ENCODE measurements at regions not wholly inside any gene's neighbourhood (a gene's known extent, or its start where the extent isn't known, plus 50 kb on each side); places are given as distances from the start of the nearest gene placed in this dataset.

- Histone ChIP-seq H3K27ac (no peak overlapping the region), H2AFZ (no peak overlapping the region)
- CTCF ChIA-PET: no interaction called here
Observed at GRCh38 chr1:112320058-112320457, 76.0 kb upstream of the CTTNBP2NL start.

DNA sequence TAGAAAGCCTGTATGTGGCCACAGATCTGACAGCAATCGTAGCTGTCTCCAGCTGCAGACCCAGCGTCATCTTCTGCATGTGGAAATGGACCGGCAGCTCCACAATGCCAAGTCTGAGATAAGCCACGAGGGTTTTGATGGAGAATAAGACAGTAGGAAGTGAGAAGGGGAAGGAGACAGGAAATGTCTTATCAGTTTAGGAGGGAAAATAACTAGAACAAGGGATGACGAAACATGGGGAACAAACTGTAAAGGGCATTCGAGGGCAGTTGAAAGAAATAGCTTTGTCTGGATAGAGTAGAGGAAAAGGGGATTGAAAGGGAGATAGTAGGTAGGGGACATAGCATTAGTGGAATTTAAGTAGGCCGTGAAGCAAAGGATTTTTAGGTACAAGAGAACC lies 74.0 kb upstream of the CTTNBP2NL start:
- no peak for TF ChIP-seq EZH2 (IDR thresholded peaks at IDR 0.05; ENCODE audit: low read depth)
- no peak for TF ChIP-seq CTCF (conservative IDR thresholded peaks at IDR 0.05)
- intact Hi-C loops (cut with micrococcal nuclease; ENCODE audit: unreplicated experiment): no loop called here
- no peak overlapping the region for H2AFZ ChIP-seq
- no peaks in the 10 kb centered on the region for H3K36me3 ChIP-seq (ENCODE audit: low read depth)
- H3K9me2 ChIP-seq (ENCODE audit: insufficient read depth): no peaks in the 10 kb centered on the region
- H3K79me2 ChIP-seq (ENCODE audit: low read depth): no peaks in the 10 kb centered on the region
- H3F3A ChIP-seq (ENCODE audit: insufficient read depth, low read depth): no peaks in the 10 kb centered on the region
- no peak overlapping the region for H3K27ac ChIP-seq
- no peaks in the 10 kb centered on the region for H3K9me3 ChIP-seq (ENCODE audit: insufficient read depth, low read depth)
- H3K4me2 ChIP-seq: no peak overlapping the region
- no peak overlapping the region for H3K4me3 ChIP-seq
- no peaks in the 10 kb centered on the region for H3K4me1 ChIP-seq (replicated peaks; ENCODE audit: insufficient read depth)
- H3K27me3 ChIP-seq (ENCODE audit: insufficient read depth, low read depth): peaks cover 100% of the 10 kb centered on the region
- no peaks in the 10 kb centered on the region; the same call in 1 of the 2 replicates for H4K20me1 ChIP-seq (ENCODE audit: insufficient read depth)
- ChIA-PET POLR2A (ENCODE audit: unreplicated experiment) (no interaction called here), CTCF (no interaction called here)
- BruUV-seq (replicated peaks): no TSS peak
- DNase-seq: no peak

More at GRCh38 chr1:112320058-112320457, 76.0 kb upstream of the CTTNBP2NL start:
- POLR2A ChIA-PET (ENCODE audit: unreplicated experiment): no interaction called here
- Histone ChIP-seq H3K27me3 (ENCODE audit: insufficient read depth, low read depth) (peaks cover 98% of the 10 kb centered on the region), H3K9me2 (ENCODE audit: insufficient read depth) (no peaks in the 10 kb centered on the region), H3K4me2 (no peak overlapping the region), H3K4me1 (replicated peaks; ENCODE audit: insufficient read depth) (no peaks in the 10 kb centered on the region), H3K79me2 (ENCODE audit: low read depth) (no peaks in the 10 kb centered on the region), H4K20me1 (ENCODE audit: insufficient read depth) (no peaks in the 10 kb centered on the region; the same call in 1 of the 2 replicates), H3K9me3 (ENCODE audit: insufficient read depth, low read depth) (no peaks in the 10 kb centered on the region), H3K4me3 (no peak overlapping the region), H3F3A (ENCODE audit: insufficient read depth, low read depth) (no peaks in the 10 kb centered on the region), H3K36me3 (ENCODE audit: low read depth) (no peaks in the 10 kb centered on the region)
- TF ChIP-seq EZH2 (IDR thresholded peaks at IDR 0.05; ENCODE audit: low read depth) (no peak), CTCF (conservative IDR thresholded peaks at IDR 0.05) (no peak)
- BruUV-seq (replicated peaks): no TSS peak
- no peak for DNase-seq
- intact Hi-C loops (cut with micrococcal nuclease; ENCODE audit: unreplicated experiment): no loop called here

- intact Hi-C loops (cut with micrococcal nuclease; ENCODE audit: unreplicated experiment): no loop called here
- TF ChIP-seq EZH2 (IDR thresholded peaks at IDR 0.05; ENCODE audit: low read depth) (no peak), CTCF (conservative IDR thresholded peaks at IDR 0.05) (no peak)
- Histone ChIP-seq H3K9me2 (ENCODE audit: insufficient read depth) (no peaks in the 10 kb centered on the region), H3K27me3 (ENCODE audit: insufficient read depth, low read depth) (peaks cover 100% of the 10 kb centered on the region), H3K4me3 (no peak overlapping the region), H3K27ac (no peak overlapping the region), H4K20me1 (ENCODE audit: insufficient read depth) (no peaks in the 10 kb centered on the region; the same call in 1 of the 2 replicates), H3F3A (ENCODE audit: insufficient read depth, low read depth) (no peaks in the 10 kb centered on the region), H2AFZ (no peak overlapping the region), H3K36me3 (ENCODE audit: low read depth) (no peaks in the 10 kb centered on the region), H3K79me2 (ENCODE audit: low read depth) (no peaks in the 10 kb centered on the region), H3K9me3 (ENCODE audit: insufficient read depth, low read depth) (no peaks in the 10 kb centered on the region), H3K4me1 (replicated peaks; ENCODE audit: insufficient read depth) (no peaks in the 10 kb centered on the region), H3K4me2 (no peak overlapping the region)
- ChIA-PET CTCF (no interaction called here), POLR2A (ENCODE audit: unreplicated experiment) (no interaction called here)
- DNase-seq: no peak
- BruUV-seq (replicated peaks): no TSS peak
Observed at GRCh38 chr1:112322983-112323678, 72.9 kb upstream of the CTTNBP2NL start.
